ENCODE measurements at regions not wholly inside any gene's neighbourhood (a gene's known extent, or its start where the extent isn't known, plus 50 kb on each side); places are given as distances from the start of the nearest gene placed in this dataset.

DNA sequence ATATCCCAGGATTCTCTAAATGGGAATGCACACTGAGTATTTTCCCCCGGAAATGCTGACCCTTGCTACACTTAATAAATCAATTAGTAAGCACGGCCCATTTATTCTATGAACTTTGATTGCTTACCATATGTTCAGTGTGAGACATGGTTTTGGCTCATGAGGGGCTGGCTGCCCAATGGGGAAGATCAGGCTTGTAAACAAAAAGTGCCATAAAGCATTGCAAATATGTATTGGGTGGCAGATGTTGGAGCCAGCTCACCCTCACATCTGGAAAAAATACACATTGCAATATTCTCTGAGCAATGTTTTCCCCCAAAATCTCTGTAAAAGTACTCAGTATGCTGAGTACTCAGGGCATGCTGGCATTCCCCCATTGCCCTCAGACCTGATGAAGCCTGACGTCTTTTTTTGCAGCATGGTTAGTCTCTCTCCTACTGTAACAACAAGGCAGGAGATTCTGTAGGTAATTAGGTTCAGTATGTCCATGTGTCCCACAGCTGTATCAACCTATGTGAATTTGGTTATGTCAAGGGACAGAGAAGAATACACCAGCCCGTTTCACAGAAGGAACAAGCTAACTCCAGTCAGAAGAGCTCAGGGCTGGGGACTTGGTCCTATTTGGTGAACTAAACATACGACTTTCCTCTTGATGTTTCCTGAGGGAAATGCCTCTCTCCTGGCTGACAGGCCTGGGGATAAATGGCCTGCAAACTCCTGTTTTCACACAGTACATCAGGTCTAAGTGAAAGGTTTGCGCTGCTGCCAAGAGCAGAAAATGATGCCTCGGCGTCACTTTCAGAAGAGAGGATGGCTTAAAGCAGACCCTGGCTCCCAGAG lies 202.4 kb downstream of the INSIG2 start:
- no peak overlapping the region for H3K4me2 ChIP-seq

DNA sequence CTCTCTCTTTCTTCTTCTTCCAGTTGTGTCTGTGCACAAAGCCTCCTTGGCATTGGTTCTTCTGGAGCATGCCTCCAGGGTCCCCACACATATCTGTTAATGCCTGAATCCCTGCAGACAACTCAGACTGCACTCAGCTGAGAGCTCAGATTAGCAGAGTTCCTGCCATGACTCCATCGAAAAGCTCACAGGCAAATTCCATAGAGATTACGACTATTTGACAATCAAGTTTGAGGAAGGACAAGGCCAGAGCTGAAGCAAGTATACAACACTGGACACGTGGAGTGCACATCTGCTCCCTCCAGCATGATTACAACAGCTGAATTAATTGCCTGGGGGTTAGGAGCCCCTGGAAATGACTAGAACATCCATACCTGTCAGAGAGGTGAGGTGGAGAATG lies 190.7 kb downstream of the INSIG2 start:
- ChIA-PET CTCF (interaction anchor here (0.6 to 1.4 kb wide), 3 partner anchors 10 to 152 kb away, joined by 3 read pairs; no protein-coding TSS in a partner anchor), POLR2A (no interaction called here)
- TF ChIP-seq, protein P1, sequence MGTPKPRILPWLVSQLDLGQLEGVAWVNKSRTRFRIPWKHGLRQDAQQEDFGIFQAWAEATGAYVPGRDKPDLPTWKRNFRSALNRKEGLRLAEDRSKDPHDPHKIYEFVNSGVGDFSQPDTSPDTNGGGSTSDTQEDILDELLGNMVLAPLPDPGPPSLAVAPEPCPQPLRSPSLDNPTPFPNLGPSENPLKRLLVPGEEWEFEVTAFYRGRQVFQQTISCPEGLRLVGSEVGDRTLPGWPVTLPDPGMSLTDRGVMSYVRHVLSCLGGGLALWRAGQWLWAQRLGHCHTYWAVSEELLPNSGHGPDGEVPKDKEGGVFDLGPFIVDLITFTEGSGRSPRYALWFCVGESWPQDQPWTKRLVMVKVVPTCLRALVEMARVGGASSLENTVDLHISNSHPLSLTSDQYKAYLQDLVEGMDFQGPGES (IDR thresholded peaks at IDR 0.05; ENCODE audit: low read depth, low read length) = no peak
- TF ChIP-seq FOXM1 (IDR thresholded peaks at IDR 0.05; ENCODE audit: low read depth) (no peak), RFX5 (IDR thresholded peaks at IDR 0.05; ENCODE audit: low read length) (no peak), JUND (IDR thresholded peaks at IDR 0.05) (no peak), POLR2AphosphoS5 (IDR thresholded peaks at IDR 0.05; ENCODE audit: low read depth, low read length) (no peak), GATA2 (CRISPR knock-in tag; IDR thresholded peaks at IDR 0.05) (no peak), ELF1 (IDR thresholded peaks at IDR 0.05) (no peak), TEAD4 (IDR thresholded peaks at IDR 0.05; ENCODE audit: borderline replicate concordance, insufficient read depth) (no peak), CHD2 (IDR thresholded peaks at IDR 0.05; ENCODE audit: low read length, partially characterized antibody) (no peak)
- TF ChIP-seq, protein P2, sequence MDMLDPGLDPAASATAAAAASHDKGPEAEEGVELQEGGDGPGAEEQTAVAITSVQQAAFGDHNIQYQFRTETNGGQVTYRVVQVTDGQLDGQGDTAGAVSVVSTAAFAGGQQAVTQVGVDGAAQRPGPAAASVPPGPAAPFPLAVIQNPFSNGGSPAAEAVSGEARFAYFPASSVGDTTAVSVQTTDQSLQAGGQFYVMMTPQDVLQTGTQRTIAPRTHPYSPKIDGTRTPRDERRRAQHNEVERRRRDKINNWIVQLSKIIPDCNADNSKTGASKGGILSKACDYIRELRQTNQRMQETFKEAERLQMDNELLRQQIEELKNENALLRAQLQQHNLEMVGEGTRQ (IDR thresholded peaks at IDR 0.05; ENCODE audit: borderline replicate concordance, low read depth, low read length) = no peak
- TF ChIP-seq, protein P3, sequence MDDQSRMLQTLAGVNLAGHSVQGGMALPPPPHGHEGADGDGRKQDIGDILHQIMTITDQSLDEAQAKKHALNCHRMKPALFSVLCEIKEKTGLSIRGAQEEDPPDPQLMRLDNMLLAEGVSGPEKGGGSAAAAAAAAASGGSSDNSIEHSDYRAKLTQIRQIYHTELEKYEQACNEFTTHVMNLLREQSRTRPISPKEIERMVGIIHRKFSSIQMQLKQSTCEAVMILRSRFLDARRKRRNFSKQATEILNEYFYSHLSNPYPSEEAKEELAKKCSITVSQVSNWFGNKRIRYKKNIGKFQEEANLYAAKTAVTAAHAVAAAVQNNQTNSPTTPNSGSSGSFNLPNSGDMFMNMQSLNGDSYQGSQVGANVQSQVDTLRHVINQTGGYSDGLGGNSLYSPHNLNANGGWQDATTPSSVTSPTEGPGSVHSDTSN (IDR thresholded peaks at IDR 0.05) = no peak
- TF ChIP-seq, protein P4, sequence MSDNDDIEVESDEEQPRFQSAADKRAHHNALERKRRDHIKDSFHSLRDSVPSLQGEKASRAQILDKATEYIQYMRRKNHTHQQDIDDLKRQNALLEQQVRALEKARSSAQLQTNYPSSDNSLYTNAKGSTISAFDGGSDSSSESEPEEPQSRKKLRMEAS (IDR thresholded peaks at IDR 0.05; ENCODE audit: low read depth) = no peak
- Histone ChIP-seq H3K4me3 (ENCODE audit: low read depth in 2 of 2, low read length in 1 of 2) (no peak overlapping the region), H3K36me3 (replicated peaks in 1 of 2; ENCODE audit: control insufficient read depth in 1 of 2, insufficient read depth in 2 of 2, low read length in 1 of 2) (no peaks in the 10 kb centered on the region), H3K27ac (ENCODE audit: low read depth in 2 of 2, low read length in 1 of 2) (no peak overlapping the region), H3K9me2 (no peaks in the 10 kb centered on the region), H2AFZ (ENCODE audit: low read depth) (no peak overlapping the region), H4K20me1 (ENCODE audit: insufficient read depth) (no peaks in the 10 kb centered on the region), H3K27me3 (ENCODE audit: insufficient read depth) (peaks cover 11% of the 10 kb centered on the region; the same call in 1 of the 2 replicates), H3K4me2 (no peak overlapping the region), H3K9ac (no peak overlapping the region), H3K4me1 (ENCODE audit: control insufficient read depth in 1 of 2, insufficient read depth in 2 of 2, low read depth in 1 of 2, low read length in 1 of 2) (no peaks in the 10 kb centered on the region), H3K79me2 (ENCODE audit: insufficient read depth) (no peaks in the 10 kb centered on the region), H3K9me3 (no peaks in the 10 kb centered on the region), H3F3A (replicated peaks; ENCODE audit: insufficient read depth) (no peaks in the 10 kb centered on the region)
- no peak for DNase-seq
- 6% methylated on average over 3 of the region's 3 CpGs for WGBS (ENCODE audit: low lambda C conversion rate)

More for the DNA sequence above, 202.4 kb downstream of the INSIG2 start:
- H3K4me3 ChIP-seq (ENCODE audit: low read depth in 2 of 2, low read length in 1 of 2) = no peak overlapping the region
- no peak overlapping the region for H2AFZ ChIP-seq (ENCODE audit: low read depth)
- ChIA-PET CTCF (no interaction called here), POLR2A (no interaction called here)
- no peaks in the 10 kb centered on the region for H4K20me1 ChIP-seq (ENCODE audit: insufficient read depth)
- H3K27me3 ChIP-seq (ENCODE audit: insufficient read depth) = no peaks in the 10 kb centered on the region
- H3F3A ChIP-seq (replicated peaks; ENCODE audit: insufficient read depth) = no peaks in the 10 kb centered on the region
- no peaks in the 10 kb centered on the region for H3K9me3 ChIP-seq
- no peak overlapping the region for H3K9ac ChIP-seq
- no peaks in the 10 kb centered on the region for H3K4me1 ChIP-seq (ENCODE audit: control insufficient read depth in 1 of 2, insufficient read depth in 2 of 2, low read depth in 1 of 2, low read length in 1 of 2)
- no peak overlapping the region for H3K27ac ChIP-seq (ENCODE audit: low read depth in 2 of 2, low read length in 1 of 2)
- H3K9me2 ChIP-seq = no peaks in the 10 kb centered on the region
- no peak for TF ChIP-seq RAD21 (IDR thresholded peaks at IDR 0.05; ENCODE audit: low read length)
- H3K36me3 ChIP-seq (replicated peaks in 1 of 2; ENCODE audit: control insufficient read depth in 1 of 2, insufficient read depth in 2 of 2, low read length in 1 of 2) = no peaks in the 10 kb centered on the region
- DNase-seq = no peak
- no peaks in the 10 kb centered on the region for H3K79me2 ChIP-seq (ENCODE audit: insufficient read depth)
- 9% methylated on average over 8 of the region's 8 CpGs for WGBS (ENCODE audit: low lambda C conversion rate)
